ENCODE measurements at regions not wholly inside any gene's neighbourhood (a gene's known extent, or its start where the extent isn't known, plus 50 kb on each side); places are given as distances from the start of the nearest gene placed in this dataset.

GRCh38 chr1:30627206-30627605 lies 96.2 kb downstream of the MATN1 start:
- Histone ChIP-seq H3F3A (ENCODE audit: control insufficient read depth, insufficient read depth) (no peaks in the 10 kb centered on the region), H3K79me2 (ENCODE audit: control insufficient read depth, low read length) (no peaks in the 10 kb centered on the region), H3K9me2 (replicated peaks; ENCODE audit: control insufficient read depth, low read length) (no peaks in the 10 kb centered on the region), H3K27ac (ENCODE audit: low read depth, low read length) (no peak overlapping the region), H3K4me3 (ENCODE audit: low read length) (no peak overlapping the region), H3K9me3 (ENCODE audit: control insufficient read depth, insufficient read depth, low read length) (peaks cover 5% of the 10 kb centered on the region), H3K4me1 (ENCODE audit: control insufficient read depth, low read length) (no peaks in the 10 kb centered on the region), H3K36me3 (ENCODE audit: control insufficient read depth, low read length) (no peaks in the 10 kb centered on the region), H4K20me1 (ENCODE audit: control insufficient read depth, insufficient read depth, low read depth, low read length) (no peaks in the 10 kb centered on the region), H3K4me2 (ENCODE audit: low read length) (no peak overlapping the region), H3K27me3 (ENCODE audit: control insufficient read depth, low read length) (peaks cover 6% of the 10 kb centered on the region; the same call in 1 of the 2 replicates)
- TF ChIP-seq EZH2phosphoT487 (IDR thresholded peaks at IDR 0.05; ENCODE audit: borderline replicate concordance, low read length) (no peak), CTCF (IDR thresholded peaks at IDR 0.05; ENCODE audit: low read depth, low read length, poor library complexity, severe bottlenecking) (no peak)

- H3K9me3 ChIP-seq (ENCODE audit: control insufficient read depth, insufficient read depth, low read length): peaks cover 5% of the 10 kb centered on the region
- no peak overlapping the region for H3K4me2 ChIP-seq (ENCODE audit: low read length)
- no peak overlapping the region for H3K27ac ChIP-seq (ENCODE audit: low read depth, low read length)
- H3K9me2 ChIP-seq (replicated peaks; ENCODE audit: control insufficient read depth, low read length): no peaks in the 10 kb centered on the region
- H3K79me2 ChIP-seq (ENCODE audit: control insufficient read depth, low read length): no peaks in the 10 kb centered on the region
- no peaks in the 10 kb centered on the region for H3K36me3 ChIP-seq (ENCODE audit: control insufficient read depth, low read length)
- H3K4me3 ChIP-seq (ENCODE audit: low read length): no peak overlapping the region
- H4K20me1 ChIP-seq (ENCODE audit: control insufficient read depth, insufficient read depth, low read depth, low read length): no peaks in the 10 kb centered on the region
- TF ChIP-seq EZH2phosphoT487 (IDR thresholded peaks at IDR 0.05; ENCODE audit: borderline replicate concordance, low read length) (no peak), CTCF (IDR thresholded peaks at IDR 0.05; ENCODE audit: low read depth, low read length, poor library complexity, severe bottlenecking) (no peak)
- H3K4me1 ChIP-seq (ENCODE audit: control insufficient read depth, low read length): no peaks in the 10 kb centered on the region
- 0 out of 2 replicates have a peak, but pooled peaks cover 2% of the 10 kb centered on the region for H3K27me3 ChIP-seq (ENCODE audit: control insufficient read depth, low read length)
- no peaks in the 10 kb centered on the region for H3F3A ChIP-seq (ENCODE audit: control insufficient read depth, insufficient read depth)
Measured at GRCh38 chr1:30623431-30623830, 100.0 kb downstream of the MATN1 start.

- no peaks in the 10 kb centered on the region for H3K4me1 ChIP-seq (ENCODE audit: control insufficient read depth, low read length)
- no peak overlapping the region for H3K4me2 ChIP-seq (ENCODE audit: low read length)
Measured at GRCh38 chr1:30619619-30620018, 103.8 kb downstream of the MATN1 start.

More at GRCh38 chr1:30619619-30620018, 103.8 kb downstream of the MATN1 start:
- H3K27ac ChIP-seq (ENCODE audit: low read depth, low read length): no peak overlapping the region
- no peaks in the 10 kb centered on the region for H3K79me2 ChIP-seq (ENCODE audit: control insufficient read depth, low read length)
- peaks cover 5% of the 10 kb centered on the region for H3K9me3 ChIP-seq (ENCODE audit: control insufficient read depth, insufficient read depth, low read length)
- no peaks in the 10 kb centered on the region for H3F3A ChIP-seq (ENCODE audit: control insufficient read depth, insufficient read depth)
- no peaks in the 10 kb centered on the region for H3K9me2 ChIP-seq (replicated peaks; ENCODE audit: control insufficient read depth, low read length)
- TF ChIP-seq EZH2phosphoT487 (IDR thresholded peaks at IDR 0.05; ENCODE audit: borderline replicate concordance, low read length): no peak
- no peak for TF ChIP-seq CTCF (IDR thresholded peaks at IDR 0.05; ENCODE audit: low read depth, low read length, poor library complexity, severe bottlenecking)
- no peak overlapping the region for H3K4me3 ChIP-seq (ENCODE audit: low read length)
- 0 out of 2 replicates have a peak, but pooled peaks cover 2% of the 10 kb centered on the region for H3K27me3 ChIP-seq (ENCODE audit: control insufficient read depth, low read length)
- H4K20me1 ChIP-seq (ENCODE audit: control insufficient read depth, insufficient read depth, low read depth, low read length): no peaks in the 10 kb centered on the region
- H3K36me3 ChIP-seq (ENCODE audit: control insufficient read depth, low read length): no peaks in the 10 kb centered on the region
